H1 (cell line): ENCODE measurements at regions not wholly inside any gene's neighbourhood (a gene's known extent, or its start where the extent isn't known, plus 50 kb on each side); places are given as distances from the start of the nearest gene placed in this dataset.
A peak's percentile ranks its signal among the peaks of the same experiment; 100 is the strongest.

Experiments used
- CTCF ChIA-PET: fragments of 300-600 bp; sonication (Branson Sonifier 250); formaldehyde crosslinking; loops from one replicate; lab custom pipeline; 2021; ENCODE audit not compliant: partially characterized antibody; lab: Charles Lee
- POLR2A ChIA-PET: fragments of 300-600 bp; sonication (Branson Sonifier 250); formaldehyde crosslinking; loops from one replicate; lab custom pipeline; 2021; ENCODE audit warnings: inconsistent platforms; ENCODE audit not compliant: partially characterized antibody; lab: Charles Lee
- DNase-seq, 2 experiments: peaks; one replicate each; pipeline versions ENCODE4 v3.0.0 to v3.0.0-alpha.2; 2010 to 2022; ENCODE audit warnings: low spot score in 2 of 2, low read depth in 1 of 2, mixed read lengths in 1 of 2
- FAIRE-seq: peaks from 2 replicates; lab custom pipeline; 2011; peaks lifted over from hg19 to GRCh38; lab: Jason Lieb, UNC
- H2AFZ ChIP-seq: 2 replicates; pipeline ENCODE4 v1.8.1; 2012; ENCODE audit warnings: low read length, inconsistent platforms
- H2AK5ac ChIP-seq: 2 replicates; pipeline ENCODE4 v1.6.1; 2013; ENCODE audit warnings: low read depth, low read length
- H2BK120ac ChIP-seq: replicated peaks from 2 replicates; pipeline ENCODE3; 2013; ENCODE audit warnings: low read depth, low read length, inconsistent platforms
- H2BK12ac ChIP-seq: 2 replicates; pipeline ENCODE4 v1.6.1; 2013; ENCODE audit warnings: low read depth, low read length
- H2BK15ac ChIP-seq: 2 replicates; pipeline ENCODE4 v1.6.1; 2013; ENCODE audit warnings: low read length
- H2BK20ac ChIP-seq: 2 replicates; pipeline ENCODE4 v1.6.1; 2013; ENCODE audit warnings: low read length
- H2BK5ac ChIP-seq: 2 replicates; pipeline ENCODE4 v1.6.1; 2013; ENCODE audit warnings: low read depth, low read length
- H3K14ac ChIP-seq: 2 replicates; pipeline ENCODE4 v1.6.1; 2013; ENCODE audit warnings: inconsistent platforms; ENCODE audit not compliant: insufficient read length
- H3K18ac ChIP-seq: 2 replicates; pipeline ENCODE4 v1.6.1; 2013; ENCODE audit warnings: low read length; ENCODE audit errors: extremely low read depth
- H3K23ac ChIP-seq: 2 replicates; pipeline ENCODE4 v1.6.1; 2013; ENCODE audit warnings: inconsistent platforms; ENCODE audit not compliant: insufficient read length
- H3K23me2 ChIP-seq: 2 replicates; pipeline ENCODE4 v1.6.1; 2013; ENCODE audit warnings: low read depth, low read length
- H3K27ac ChIP-seq: 2 replicates; pipeline ENCODE4 v1.6.1; 2011; ENCODE audit warnings: low read depth, low read length, inconsistent platforms
- H3K27me3 ChIP-seq, 4 experiments: replicated peaks in 1 of 4; 1 replicate in 1 of 4; 2 replicates in 3 of 4; pipeline versions ENCODE4 v1.6.1 to v1.8.1; 2011 to 2013; ENCODE audit warnings: low read length in 3 of 4, mild to moderate bottlenecking in 3 of 4, inconsistent platforms in 2 of 4, mixed read lengths in 2 of 4, moderate library complexity in 1 of 4; ENCODE audit not compliant: control insufficient read depth in 3 of 4, insufficient read depth in 3 of 4; ENCODE audit errors: extremely low read depth in 1 of 4
- H3K36me3 ChIP-seq, 4 experiments: 2 replicates each; pipeline versions ENCODE4 v1.6.1 to v1.8.1; 2011 to 2013; ENCODE audit warnings: mild to moderate bottlenecking in 4 of 4, low read length in 3 of 4, moderate library complexity in 2 of 4, control low read depth in 1 of 4, inconsistent platforms in 1 of 4; ENCODE audit not compliant: insufficient read depth in 4 of 4, control insufficient read depth in 2 of 4
- H3K4ac ChIP-seq: replicated peaks from 2 replicates; pipeline ENCODE3; 2013; ENCODE audit warnings: low read length, low read depth, mixed read lengths, inconsistent platforms; ENCODE audit not compliant: insufficient read length
- H3K4me1 ChIP-seq, 4 experiments: replicated peaks in 1 of 4; 1 replicate in 1 of 4; 2 replicates in 3 of 4; pipeline versions ENCODE4 v1.6.1 to v1.8.1; 2011 to 2013; ENCODE audit warnings: low read length in 3 of 4, inconsistent platforms in 2 of 4, mixed read lengths in 1 of 4; ENCODE audit not compliant: insufficient read depth in 4 of 4, control insufficient read depth in 3 of 4
- H3K4me2 ChIP-seq, 2 experiments: 2 replicates each; pipeline versions ENCODE4 v1.6.1 to v1.8.1; 2011 to 2013; ENCODE audit warnings: low read depth in 2 of 2, low read length in 2 of 2, control low read depth in 1 of 2, inconsistent platforms in 1 of 2, mild to moderate bottlenecking in 1 of 2; ENCODE audit not compliant: insufficient read depth in 1 of 2
- H3K4me3 ChIP-seq, 4 experiments: fragments of 200-600, 300-600 bp in 1 of 4; sonication (generic), shearing (Covaris generic), sonication (Bioruptor Twin) in 1 of 4; 2 replicates each; pipeline versions ENCODE4 v1.5.1 to v1.8.1; 2011 to 2016; ENCODE audit warnings: low read length in 4 of 4, low read depth in 3 of 4, control low read depth in 2 of 4, inconsistent platforms in 2 of 4, mild to moderate bottlenecking in 2 of 4, mixed read lengths in 1 of 4, moderate library complexity in 1 of 4; ENCODE audit not compliant: insufficient read depth in 2 of 4; ENCODE audit errors: extremely low read depth in 1 of 4
- H3K56ac ChIP-seq: replicated peaks from 2 replicates; pipeline ENCODE3; 2013; ENCODE audit warnings: low read depth, mild to moderate bottlenecking, mixed read lengths, low read length, inconsistent platforms; ENCODE audit not compliant: insufficient read length
- H3K79me1 ChIP-seq: 2 replicates; pipeline ENCODE4 v1.6.1; 2013; ENCODE audit warnings: low read depth, low read length, control low read depth
- H3K79me2 ChIP-seq, 2 experiments: 2 replicates each; pipeline versions ENCODE4 v1.6.1 to v1.8.1; 2012 to 2013; ENCODE audit warnings: low read length in 2 of 2, mild to moderate bottlenecking in 2 of 2, inconsistent platforms in 1 of 2; ENCODE audit not compliant: insufficient read depth in 2 of 2, control insufficient read depth in 1 of 2
- H3K9ac ChIP-seq, 4 experiments: replicated peaks in 1 of 4; 1 replicate in 1 of 4; 2 replicates in 3 of 4; pipeline versions ENCODE4 v1.6.1 to v1.8.1; 2011 to 2013; ENCODE audit warnings: low read depth in 3 of 4, low read length in 3 of 4, control low read depth in 2 of 4, mild to moderate bottlenecking in 2 of 4, moderate library complexity in 2 of 4, inconsistent platforms in 1 of 4; ENCODE audit errors: extremely low read depth in 1 of 4
- H3K9me3 ChIP-seq, 2 experiments: 2 replicates each; pipeline versions ENCODE4 v1.6.1 to v1.8.1; 2012 to 2013; ENCODE audit warnings: mild to moderate bottlenecking in 2 of 2, moderate library complexity in 2 of 2, control low read depth in 1 of 2, inconsistent platforms in 1 of 2, low read depth in 1 of 2, low read length in 1 of 2, mixed read lengths in 1 of 2; ENCODE audit not compliant: insufficient read depth in 2 of 2
- H4K20me1 ChIP-seq, 2 experiments: replicated peaks in 1 of 2; 2 replicates each; pipeline versions ENCODE3 to v1.8.1; 2011 to 2013; ENCODE audit warnings: inconsistent platforms in 2 of 2, low read length in 2 of 2, mild to moderate bottlenecking in 1 of 2; ENCODE audit not compliant: insufficient read depth in 2 of 2, control insufficient read depth in 1 of 2
- H4K5ac ChIP-seq: 2 replicates; pipeline ENCODE4 v1.6.1; 2013; ENCODE audit warnings: low read length, low read depth, mixed read lengths, inconsistent platforms; ENCODE audit not compliant: insufficient read length
- H4K8ac ChIP-seq: 2 replicates; pipeline ENCODE4 v1.8.0; 2013; ENCODE audit warnings: mild to moderate bottlenecking, moderate library complexity, low read length, inconsistent platforms; ENCODE audit not compliant: insufficient read depth; ENCODE audit errors: extremely low read depth
- H4K91ac ChIP-seq: replicated peaks from 2 replicates; pipeline ENCODE3; 2013; ENCODE audit warnings: low read length, mixed read lengths, inconsistent platforms; ENCODE audit not compliant: insufficient read length
- ATF2 ChIP-seq: IDR thresholded peaks from 2 replicates; pipeline ENCODE4 v1.6.1; 2012; ENCODE audit warnings: low read length, inconsistent platforms
- CBX5 ChIP-seq: fragments of 300-800, 300-1000 bp; sonication (generic); IDR thresholded peaks from 2 replicates; pipeline ENCODE4 v1.7.1; 2016; ENCODE audit warnings: antibody characterized with exemption, low read length, low read depth
- CREB1 ChIP-seq: IDR thresholded peaks from 2 replicates; pipeline ENCODE4 v1.6.1; 2012; ENCODE audit warnings: inconsistent platforms
- FOSL1 ChIP-seq: IDR thresholded peaks from 2 replicates; pipeline ENCODE4 v1.6.1; 2011; ENCODE audit warnings: mild to moderate bottlenecking, low read depth, low read length, moderate library complexity; ENCODE audit not compliant: insufficient read depth
- HDAC6 ChIP-seq: IDR thresholded peaks from one replicate; pipeline ENCODE4 v1.7.1; 2012; ENCODE audit warnings: low read depth, mild to moderate bottlenecking, inconsistent platforms, low read length, moderate library complexity
- MAFK ChIP-seq: IDR thresholded peaks from 2 replicates; pipeline ENCODE4 v1.6.1; 2012; ENCODE audit warnings: low read depth, mild to moderate bottlenecking, improper control_type of control experiment, low read length
- PHF8 ChIP-seq: fragments of 200-600 bp; sonication (generic); conservative IDR thresholded peaks from 2 replicates; pipeline ENCODE4 v1.7.1; 2012; ENCODE audit warnings: low read depth, mild to moderate bottlenecking, inconsistent platforms, low read length, moderate library complexity
- RBBP5 ChIP-seq: IDR thresholded peaks from 2 replicates; pipeline ENCODE4 v1.7.1; 2012; ENCODE audit warnings: low read depth, mild to moderate bottlenecking, inconsistent platforms, low read length, moderate library complexity, borderline replicate concordance
- RXRA ChIP-seq: IDR thresholded peaks from 2 replicates; pipeline ENCODE4 v1.6.1; 2011; ENCODE audit warnings: low read depth, mild to moderate bottlenecking, low read length, moderate library complexity; ENCODE audit not compliant: insufficient read depth
- SIN3A ChIP-seq, 2 experiments: IDR thresholded peaks in 1 of 2; conservative IDR thresholded peaks in 1 of 2; 2 replicates each; pipeline ENCODE4 v1.6.1; 2011 to 2012; ENCODE audit warnings: low read length in 2 of 2, improper control_type of control experiment in 1 of 2, low read depth in 1 of 2, mild to moderate bottlenecking in 1 of 2
- TEAD4 ChIP-seq: IDR thresholded peaks from 2 replicates; pipeline ENCODE4 v1.6.1; 2012; ENCODE audit warnings: low read depth, low read length, inconsistent platforms, mixed read lengths
- WGBS, 2 experiments: shearing (Covaris generic) in 1 of 2; methylation state at CpG; one replicate each; pipeline versions ENCODE4 v1.1.6 to v1.1.7; 2013 to 2015; ENCODE audit warnings: low lambda C conversion rate in 2 of 2, mixed read lengths in 2 of 2, inconsistent platforms in 1 of 2, low coverage in 1 of 2, missing lambda C conversion rate in 1 of 2; ENCODE audit not compliant: insufficient replicate concordance in 2 of 2, insufficient coverage in 1 of 2, insufficient read length in 1 of 2; ENCODE audit errors: extremely low coverage in 1 of 2, missing lambda C conversion rate in 1 of 2; 5-methylcytosine and 5-hydroxymethylcytosine counted together

GRCh38 chr6:43904311-43905123, 134.5 kb downstream of the VEGFA start:
- no peak for FAIRE-seq
- no peak overlapping the region for H2AFZ ChIP-seq
- ChIA-PET CTCF (interaction anchor here (0.6 to 1.8 kb wide), 7 partner anchors 9 to 159 kb away, joined by 3 to 6 read pairs (median 3); no protein-coding TSS in a partner anchor), POLR2A (interaction anchor here (0.8 to 1.4 kb wide), 4 partner anchors 8 to 130 kb away, joined by 3 to 4 read pairs (median 4); no protein-coding TSS in a partner anchor)
- no peak overlapping the region for H3K9ac ChIP-seq
- peaks cover 0 to 4% (median 0%) of the 10 kb centered on the region in 4 experiments; a peak in 3 of 7 replicates for H3K4me1 ChIP-seq
- H3K4me2 ChIP-seq: no peak overlapping the region
- no peaks in the 10 kb centered on the region for H3K79me1 ChIP-seq
- no peak overlapping the region for H3K4me3 ChIP-seq
- no peak overlapping the region for H3K23ac ChIP-seq
- no peaks in the 10 kb centered on the region for H3K9me3 ChIP-seq
- H2BK20ac ChIP-seq: no peak overlapping the region
- H3K27me3 ChIP-seq: no peaks in the 10 kb centered on the region
- H3K56ac ChIP-seq: no peak overlapping the region
- H2BK5ac ChIP-seq: no peak overlapping the region
- H3K23me2 ChIP-seq: no peaks in the 10 kb centered on the region
- H2BK15ac ChIP-seq: peak overlapping the region; percentile 61; the same call in 1 of the 2 replicates
- no peak overlapping the region for H2BK12ac ChIP-seq
- H3K18ac ChIP-seq: no peak overlapping the region
- no peak overlapping the region for H2BK120ac ChIP-seq
- H3K79me2 ChIP-seq: no peaks in the 10 kb centered on the region
- H4K8ac ChIP-seq: no peak overlapping the region
- no peak overlapping the region for H3K27ac ChIP-seq
- 91% methylated on average over 6 of the region's 6 CpGs; no CpG with 5 or more reads in 1 of the 2 experiments for WGBS, 2 experiments
- no peak overlapping the region for H2AK5ac ChIP-seq
- no peak overlapping the region for H3K4ac ChIP-seq
- no peaks in the 10 kb centered on the region for H4K20me1 ChIP-seq
- H3K14ac ChIP-seq: no peak overlapping the region
- no peak overlapping the region for H4K91ac ChIP-seq
- no peak for DNase-seq
- H3K36me3 ChIP-seq: no peaks in the 10 kb centered on the region
- no peak overlapping the region for H4K5ac ChIP-seq
- TF ChIP-seq ATF2 (no peak), FOSL1 (no peak), RBBP5 (no peak), TEAD4 (no peak), CBX5 (no peak), CREB1 (no peak), PHF8 (no peak), RXRA (no peak), SIN3A (conservative IDR thresholded peaks at IDR 0.05 in 1 of 2, IDR thresholded peaks at IDR 0.05 in 1 of 2; ENCODE audit: low read depth in 1 of 2, low read length in 2 of 2) (no peak), MAFK (no peak), HDAC6 (no peak)
